GM23338 (cell line): ENCODE measurements at regions not wholly inside any gene's neighbourhood (a gene's known extent, or its start where the extent isn't known, plus 50 kb on each side); places are given as distances from the start of the nearest gene placed in this dataset.
A peak's percentile ranks its signal among the peaks of the same experiment; 100 is the strongest.

ENCODE experiments used
- ATAC-seq: fragments of 200-7000 bp; cut with Tn5 transposase; 3 replicates; pipeline ENCODE4 v1.9.1; 2020
- DNase-seq: peaks from one replicate; pipeline ENCODE4 v3.0.0-alpha.2; 2015; ENCODE audit warnings: low spot score
- H2AFZ ChIP-seq: fragments of 200-600 bp; sonication (generic); 2 replicates; pipeline ENCODE4 v1.8.0; 2016; ENCODE audit warnings: antibody characterized with exemption, mild to moderate bottlenecking, moderate library complexity
- H3F3A ChIP-seq: fragments of 200-600 bp; sonication (generic); replicated peaks from 2 replicates; pipeline ENCODE4 v1.8.0; 2017; ENCODE audit warnings: antibody characterized with exemption, mixed run types, low read depth
- H3K27ac ChIP-seq: fragments of 200-600 bp; sonication (generic); 2 replicates; pipeline ENCODE4 v1.6.1; 2016; ENCODE audit warnings: low read depth
- H3K27me3 ChIP-seq: fragments of 200-600 bp; sonication (generic); 2 replicates; pipeline ENCODE4 v1.8.0; 2016; ENCODE audit warnings: mild to moderate bottlenecking, mixed run types, moderate library complexity; ENCODE audit not compliant: insufficient read depth
- H3K36me3 ChIP-seq: fragments of 200-600 bp; sonication (generic); 2 replicates; pipeline ENCODE4 v1.8.0; 2016; ENCODE audit warnings: mild to moderate bottlenecking; ENCODE audit not compliant: insufficient read depth
- H3K4me1 ChIP-seq: fragments of 200-600 bp; sonication (generic); 2 replicates; pipeline ENCODE4 v1.8.0; 2016; ENCODE audit warnings: mild to moderate bottlenecking, moderate library complexity; ENCODE audit not compliant: insufficient read depth
- H3K4me2 ChIP-seq: fragments of 200-600 bp; sonication (generic); 2 replicates; pipeline ENCODE4 v1.7.1; 2017; ENCODE audit warnings: mixed run types
- H3K4me3 ChIP-seq: fragments of 200-600 bp; sonication (generic); 2 replicates; pipeline ENCODE4 v1.6.1; 2016; ENCODE audit warnings: mixed run types
- H3K79me2 ChIP-seq: fragments of 200-600 bp; sonication (generic); replicated peaks from 2 replicates; pipeline ENCODE4 v1.8.0; 2017; ENCODE audit warnings: mild to moderate bottlenecking; ENCODE audit not compliant: insufficient read depth
- H3K9me2 ChIP-seq: fragments of 200-600 bp; sonication (generic); 2 replicates; pipeline ENCODE4 v1.8.0; 2017; ENCODE audit not compliant: insufficient read depth
- H4K20me1 ChIP-seq: fragments of 200-600 bp; sonication (generic); replicated peaks from 2 replicates; pipeline ENCODE4 v1.8.0; 2017; ENCODE audit warnings: mild to moderate bottlenecking; ENCODE audit not compliant: insufficient read depth
- H3K27ac Mint-ChIP-seq: 2 replicates; pipeline ENCODE4 v1.8.0; 2020; ENCODE audit warnings: inconsistent platforms, mild to moderate bottlenecking, moderate library complexity, mixed read lengths
- H3K27me3 Mint-ChIP-seq: 3 replicates; pipeline ENCODE4 v1.8.0; 2022; ENCODE audit warnings: low read depth, mild to moderate bottlenecking, moderate library complexity, mixed read lengths, inconsistent platforms; ENCODE audit not compliant: insufficient read depth, poor library complexity
- H3K36me3 Mint-ChIP-seq: 3 replicates; pipeline ENCODE4 v1.8.0; 2021; ENCODE audit warnings: low read depth, mild to moderate bottlenecking, inconsistent platforms, moderate library complexity, mixed read lengths
- H3K4me1 Mint-ChIP-seq: 3 replicates; pipeline ENCODE4 v1.8.0; 2020; ENCODE audit warnings: mild to moderate bottlenecking, inconsistent platforms, mixed read lengths
- H3K4me3 Mint-ChIP-seq: 3 replicates; pipeline ENCODE4 v1.8.0; 2021; ENCODE audit warnings: moderate library complexity, mild to moderate bottlenecking, inconsistent platforms, mixed read lengths
- H3K9me3 Mint-ChIP-seq: 3 replicates; pipeline ENCODE4 v1.8.0; 2020; ENCODE audit warnings: moderate library complexity, mild to moderate bottlenecking, inconsistent platforms, mixed read lengths
- CREB1 ChIP-seq: fragments of 250-450 bp; sonication (Bioruptor Pico); IDR thresholded peaks from 2 replicates; pipeline ENCODE4 v1.5.0; 2020; ENCODE audit warnings: low read depth, mild to moderate bottlenecking, moderate library complexity
- JUNB ChIP-seq: IDR thresholded peaks from one replicate; pipeline ENCODE4 v1.6.1; 2016; ENCODE audit warnings: antibody characterized with exemption; ENCODE audit not compliant: unreplicated experiment
- TF ChIP-seq, protein P1 (sequence below): fragments of 250-450 bp; sonication (Bioruptor Pico); IDR thresholded peaks from 2 replicates; pipeline ENCODE4 v1.5.0; 2020; ENCODE audit warnings: mild to moderate bottlenecking, moderate library complexity
- TF ChIP-seq, protein P2 (sequence below), 2 experiments: fragments of 200-600 bp in 1 of 2; sonication (generic) in 1 of 2; conservative IDR thresholded peaks; 2 replicates each; pipeline versions ENCODE4 v1.5.1 to v1.6.1; 2016 to 2017; ENCODE audit warnings: antibody characterized with exemption in 2 of 2, low read depth in 2 of 2, mild to moderate bottlenecking in 2 of 2, moderate library complexity in 1 of 2

- TF ChIP-seq, protein P1, sequence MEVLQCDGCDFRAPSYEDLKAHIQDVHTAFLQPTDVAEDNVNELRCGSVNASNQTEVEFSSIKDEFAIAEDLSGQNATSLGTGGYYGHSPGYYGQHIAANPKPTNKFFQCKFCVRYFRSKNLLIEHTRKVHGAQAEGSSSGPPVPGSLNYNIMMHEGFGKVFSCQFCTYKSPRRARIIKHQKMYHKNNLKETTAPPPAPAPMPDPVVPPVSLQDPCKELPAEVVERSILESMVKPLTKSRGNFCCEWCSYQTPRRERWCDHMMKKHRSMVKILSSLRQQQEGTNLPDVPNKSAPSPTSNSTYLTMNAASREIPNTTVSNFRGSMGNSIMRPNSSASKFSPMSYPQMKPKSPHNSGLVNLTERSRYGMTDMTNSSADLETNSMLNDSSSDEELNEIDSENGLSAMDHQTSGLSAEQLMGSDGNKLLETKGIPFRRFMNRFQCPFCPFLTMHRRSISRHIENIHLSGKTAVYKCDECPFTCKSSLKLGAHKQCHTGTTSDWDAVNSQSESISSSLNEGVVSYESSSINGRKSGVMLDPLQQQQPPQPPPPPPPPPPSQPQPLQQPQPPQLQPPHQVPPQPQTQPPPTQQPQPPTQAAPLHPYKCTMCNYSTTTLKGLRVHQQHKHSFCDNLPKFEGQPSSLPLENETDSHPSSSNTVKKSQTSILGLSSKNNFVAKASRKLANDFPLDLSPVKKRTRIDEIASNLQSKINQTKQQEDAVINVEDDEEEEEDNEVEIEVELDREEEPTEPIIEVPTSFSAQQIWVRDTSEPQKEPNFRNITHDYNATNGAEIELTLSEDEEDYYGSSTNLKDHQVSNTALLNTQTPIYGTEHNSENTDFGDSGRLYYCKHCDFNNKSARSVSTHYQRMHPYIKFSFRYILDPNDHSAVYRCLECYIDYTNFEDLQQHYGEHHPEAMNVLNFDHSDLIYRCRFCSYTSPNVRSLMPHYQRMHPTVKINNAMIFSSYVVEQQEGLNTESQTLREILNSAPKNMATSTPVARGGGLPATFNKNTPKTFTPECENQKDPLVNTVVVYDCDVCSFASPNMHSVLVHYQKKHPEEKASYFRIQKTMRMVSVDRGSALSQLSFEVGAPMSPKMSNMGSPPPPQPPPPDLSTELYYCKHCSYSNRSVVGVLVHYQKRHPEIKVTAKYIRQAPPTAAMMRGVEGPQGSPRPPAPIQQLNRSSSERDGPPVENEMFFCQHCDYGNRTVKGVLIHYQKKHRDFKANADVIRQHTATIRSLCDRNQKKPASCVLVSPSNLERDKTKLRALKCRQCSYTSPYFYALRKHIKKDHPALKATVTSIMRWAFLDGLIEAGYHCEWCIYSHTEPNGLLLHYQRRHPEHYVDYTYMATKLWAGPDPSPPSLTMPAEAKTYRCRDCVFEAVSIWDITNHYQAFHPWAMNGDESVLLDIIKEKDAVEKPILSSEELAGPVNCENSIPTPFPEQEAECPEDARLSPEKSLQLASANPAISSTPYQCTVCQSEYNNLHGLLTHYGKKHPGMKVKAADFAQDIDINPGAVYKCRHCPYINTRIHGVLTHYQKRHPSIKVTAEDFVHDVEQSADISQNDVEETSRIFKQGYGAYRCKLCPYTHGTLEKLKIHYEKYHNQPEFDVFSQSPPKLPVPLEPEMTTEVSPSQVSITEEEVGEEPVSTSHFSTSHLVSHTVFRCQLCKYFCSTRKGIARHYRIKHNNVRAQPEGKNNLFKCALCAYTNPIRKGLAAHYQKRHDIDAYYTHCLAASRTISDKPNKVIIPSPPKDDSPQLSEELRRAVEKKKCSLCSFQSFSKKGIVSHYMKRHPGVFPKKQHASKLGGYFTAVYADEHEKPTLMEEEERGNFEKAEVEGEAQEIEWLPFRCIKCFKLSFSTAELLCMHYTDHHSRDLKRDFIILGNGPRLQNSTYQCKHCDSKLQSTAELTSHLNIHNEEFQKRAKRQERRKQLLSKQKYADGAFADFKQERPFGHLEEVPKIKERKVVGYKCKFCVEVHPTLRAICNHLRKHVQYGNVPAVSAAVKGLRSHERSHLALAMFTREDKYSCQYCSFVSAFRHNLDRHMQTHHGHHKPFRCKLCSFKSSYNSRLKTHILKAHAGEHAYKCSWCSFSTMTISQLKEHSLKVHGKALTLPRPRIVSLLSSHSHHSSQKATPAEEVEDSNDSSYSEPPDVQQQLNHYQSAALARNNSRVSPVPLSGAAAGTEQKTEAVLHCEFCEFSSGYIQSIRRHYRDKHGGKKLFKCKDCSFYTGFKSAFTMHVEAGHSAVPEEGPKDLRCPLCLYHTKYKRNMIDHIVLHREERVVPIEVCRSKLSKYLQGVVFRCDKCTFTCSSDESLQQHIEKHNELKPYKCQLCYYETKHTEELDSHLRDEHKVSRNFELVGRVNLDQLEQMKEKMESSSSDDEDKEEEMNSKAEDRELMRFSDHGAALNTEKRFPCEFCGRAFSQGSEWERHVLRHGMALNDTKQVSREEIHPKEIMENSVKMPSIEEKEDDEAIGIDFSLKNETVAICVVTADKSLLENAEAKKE (CRISPR knock-in tag), result no peak
- no peak for TF ChIP-seq CREB1
Measured at GRCh38 chr3:102741694-102742093, 306.9 kb downstream of the ZPLD1 start (continued).

DNA sequence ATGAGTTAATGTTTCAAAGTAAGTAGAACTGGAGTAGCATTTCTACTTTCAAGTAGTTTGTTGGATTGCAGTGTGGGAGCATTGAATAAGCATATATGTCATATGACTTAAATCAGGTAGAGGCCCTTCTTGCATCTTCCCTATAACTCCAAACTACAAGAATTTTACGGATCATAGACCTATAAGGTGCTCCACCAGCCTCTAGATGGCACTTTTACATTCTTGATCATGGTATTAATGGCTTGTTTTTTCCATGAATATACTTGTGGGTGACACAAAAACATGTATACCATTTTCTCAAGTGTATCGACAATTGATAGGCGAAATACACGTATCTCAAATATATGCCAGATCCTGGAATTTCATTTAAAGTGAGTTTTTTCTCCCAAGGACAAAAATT, 311.1 kb downstream of the ZPLD1 start:
- Histone ChIP-seq H3K9me2 (no peaks in the 10 kb centered on the region), H3K79me2 (no peaks in the 10 kb centered on the region), H3K4me2 (no peak overlapping the region), H3K4me3 (no peak overlapping the region), H3K27me3 (no peaks in the 10 kb centered on the region), H3F3A (no peaks in the 10 kb centered on the region), H3K27ac (no peak overlapping the region), H3K36me3 (no peaks in the 10 kb centered on the region), H3K4me1 (peaks cover 31% of the 10 kb centered on the region), H4K20me1 (no peaks in the 10 kb centered on the region), H2AFZ (no peak overlapping the region)
- ATAC-seq (no peak), DNase-seq (no peak)
- no peak for TF ChIP-seq JUNB
- TF ChIP-seq, protein P2, sequence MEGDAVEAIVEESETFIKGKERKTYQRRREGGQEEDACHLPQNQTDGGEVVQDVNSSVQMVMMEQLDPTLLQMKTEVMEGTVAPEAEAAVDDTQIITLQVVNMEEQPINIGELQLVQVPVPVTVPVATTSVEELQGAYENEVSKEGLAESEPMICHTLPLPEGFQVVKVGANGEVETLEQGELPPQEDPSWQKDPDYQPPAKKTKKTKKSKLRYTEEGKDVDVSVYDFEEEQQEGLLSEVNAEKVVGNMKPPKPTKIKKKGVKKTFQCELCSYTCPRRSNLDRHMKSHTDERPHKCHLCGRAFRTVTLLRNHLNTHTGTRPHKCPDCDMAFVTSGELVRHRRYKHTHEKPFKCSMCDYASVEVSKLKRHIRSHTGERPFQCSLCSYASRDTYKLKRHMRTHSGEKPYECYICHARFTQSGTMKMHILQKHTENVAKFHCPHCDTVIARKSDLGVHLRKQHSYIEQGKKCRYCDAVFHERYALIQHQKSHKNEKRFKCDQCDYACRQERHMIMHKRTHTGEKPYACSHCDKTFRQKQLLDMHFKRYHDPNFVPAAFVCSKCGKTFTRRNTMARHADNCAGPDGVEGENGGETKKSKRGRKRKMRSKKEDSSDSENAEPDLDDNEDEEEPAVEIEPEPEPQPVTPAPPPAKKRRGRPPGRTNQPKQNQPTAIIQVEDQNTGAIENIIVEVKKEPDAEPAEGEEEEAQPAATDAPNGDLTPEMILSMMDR (conservative IDR thresholded peaks at IDR 0.05; ENCODE audit: low read depth in 2 of 2), result peak; percentile 24 to 44; a peak in 3 of 4 replicates
- Mint-ChIP-seq H3K4me3 (no peak overlapping the region), H3K27ac (no peak overlapping the region), H3K36me3 (no peaks in the 10 kb centered on the region), H3K27me3 (peaks cover 1% of the 10 kb centered on the region), H3K9me3 (no peaks in the 10 kb centered on the region), H3K4me1 (peaks cover 23% of the 10 kb centered on the region)
